IPS-20b (cell line): ENCODE measurements at regions not wholly inside any gene's neighbourhood (a gene's known extent, or its start where the extent isn't known, plus 50 kb on each side); places are given as distances from the start of the nearest gene placed in this dataset.

Experiments
- H3K27ac ChIP-seq: one replicate; pipeline ENCODE4 v1.5.1; 2013; ENCODE audit warnings: low read length
- H3K27me3 ChIP-seq: 2 replicates; pipeline ENCODE4 v1.6.1; 2013; ENCODE audit warnings: mild to moderate bottlenecking, low read length, inconsistent platforms; ENCODE audit not compliant: insufficient read depth
- H3K36me3 ChIP-seq: 2 replicates; pipeline ENCODE4 v1.6.1; 2013; ENCODE audit warnings: low read depth, mild to moderate bottlenecking, inconsistent platforms, low read length, moderate library complexity; ENCODE audit not compliant: insufficient read depth
- H3K4me1 ChIP-seq: 2 replicates; pipeline ENCODE4 v1.6.1; 2013; ENCODE audit warnings: mild to moderate bottlenecking, control low read depth, inconsistent platforms, low read length, moderate library complexity; ENCODE audit not compliant: insufficient read depth
- H3K4me3 ChIP-seq: 2 replicates; pipeline ENCODE4 v1.5.1; 2013; ENCODE audit warnings: mild to moderate bottlenecking, low read length, inconsistent platforms
- H3K9ac ChIP-seq: 2 replicates; pipeline ENCODE4 v1.6.1; 2013; ENCODE audit warnings: low read depth, mild to moderate bottlenecking, inconsistent platforms, low read length, moderate library complexity
- H3K9me3 ChIP-seq: 2 replicates; pipeline ENCODE4 v1.6.1; 2013; ENCODE audit warnings: mild to moderate bottlenecking, low read depth, low read length, inconsistent platforms; ENCODE audit not compliant: insufficient read depth

DNA sequence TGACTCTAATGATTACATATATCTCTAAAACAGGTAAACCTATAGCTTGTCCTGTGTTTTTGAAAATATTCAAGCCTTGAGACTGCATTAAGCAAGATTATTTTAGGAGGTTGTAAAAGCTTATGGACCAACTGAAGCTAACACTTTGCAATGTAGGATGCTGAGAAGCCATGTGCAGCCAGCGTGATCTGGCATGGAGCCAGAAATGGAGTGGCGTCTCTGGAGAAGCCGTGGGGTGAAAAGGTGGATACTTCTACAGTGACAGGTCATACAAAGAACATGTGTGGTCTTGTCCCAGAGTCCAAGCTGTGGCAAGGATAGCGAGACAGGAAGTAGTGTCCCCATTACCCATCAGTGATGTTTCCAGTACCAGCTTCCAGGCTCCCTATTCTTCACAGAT is 100.8 kb upstream of the CD180 start:
- Histone ChIP-seq H3K27ac (no peak overlapping the region), H3K9ac (no peak overlapping the region), H3K4me1 (no peaks in the 10 kb centered on the region), H3K36me3 (no peaks in the 10 kb centered on the region), H3K27me3 (no peaks in the 10 kb centered on the region), H3K9me3 (no peaks in the 10 kb centered on the region), H3K4me3 (no peak overlapping the region)

DNA sequence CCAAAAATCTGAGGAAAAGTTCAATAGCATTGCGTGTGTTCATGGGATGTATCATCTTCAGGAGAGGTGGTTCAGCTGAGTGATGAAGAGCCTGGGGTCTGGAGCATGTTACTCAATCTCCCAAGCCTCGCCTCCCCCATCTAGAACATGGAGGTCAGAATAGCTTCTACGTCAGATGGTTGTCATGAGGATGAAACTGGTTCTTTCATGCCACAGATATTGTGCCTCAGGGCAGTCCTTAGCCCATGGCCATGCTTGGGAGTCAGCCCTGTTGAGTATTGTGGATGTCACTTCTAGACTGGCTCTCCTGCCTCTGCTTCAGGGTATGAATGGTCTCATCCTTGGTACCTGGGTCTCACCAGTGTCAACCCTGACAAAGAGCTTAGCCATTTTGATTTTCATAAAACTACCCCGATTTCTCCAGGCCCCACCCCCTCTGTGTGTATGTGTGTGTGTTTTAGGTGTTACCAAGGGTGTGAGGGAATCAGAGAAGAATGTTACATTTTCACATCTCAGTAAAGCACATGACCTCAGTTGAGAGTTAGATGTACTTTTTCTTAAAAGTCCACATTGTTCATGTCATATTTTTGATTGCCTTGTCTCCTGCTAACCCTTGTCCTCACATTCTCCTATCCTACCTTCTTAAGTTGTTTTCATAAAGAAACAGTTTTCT is 97.8 kb upstream of the CD180 start:
- H3K27ac ChIP-seq = no peak overlapping the region
- H3K4me3 ChIP-seq = no peak overlapping the region
- H3K4me1 ChIP-seq = no peaks in the 10 kb centered on the region
- H3K27me3 ChIP-seq = no peaks in the 10 kb centered on the region
- no peaks in the 10 kb centered on the region for H3K9me3 ChIP-seq
- H3K36me3 ChIP-seq = no peaks in the 10 kb centered on the region
- no peak overlapping the region for H3K9ac ChIP-seq

DNA sequence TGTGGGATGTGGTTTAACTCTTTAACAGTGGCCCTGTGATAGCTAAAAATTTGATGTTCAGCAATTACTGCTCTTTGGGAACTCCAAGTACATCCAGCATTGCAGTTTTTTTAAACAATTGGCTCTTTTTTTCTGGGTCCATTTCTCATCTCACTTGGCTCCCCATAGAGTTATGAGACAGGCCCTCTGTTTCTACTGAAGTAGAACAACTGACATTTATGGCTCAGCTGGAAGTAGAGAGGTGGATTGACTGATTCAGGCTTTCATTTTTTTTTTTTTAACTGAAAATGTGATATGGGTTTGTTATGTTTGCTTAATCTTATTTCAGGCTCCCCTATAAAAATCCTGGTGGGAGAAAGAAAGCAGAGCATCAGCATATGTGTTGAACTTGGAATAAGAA is 96.6 kb upstream of the CD180 start:
- Histone ChIP-seq H3K27ac (no peak overlapping the region), H3K4me3 (no peak overlapping the region), H3K36me3 (no peaks in the 10 kb centered on the region), H3K9me3 (no peaks in the 10 kb centered on the region), H3K27me3 (no peaks in the 10 kb centered on the region), H3K9ac (no peak overlapping the region), H3K4me1 (no peaks in the 10 kb centered on the region)

DNA sequence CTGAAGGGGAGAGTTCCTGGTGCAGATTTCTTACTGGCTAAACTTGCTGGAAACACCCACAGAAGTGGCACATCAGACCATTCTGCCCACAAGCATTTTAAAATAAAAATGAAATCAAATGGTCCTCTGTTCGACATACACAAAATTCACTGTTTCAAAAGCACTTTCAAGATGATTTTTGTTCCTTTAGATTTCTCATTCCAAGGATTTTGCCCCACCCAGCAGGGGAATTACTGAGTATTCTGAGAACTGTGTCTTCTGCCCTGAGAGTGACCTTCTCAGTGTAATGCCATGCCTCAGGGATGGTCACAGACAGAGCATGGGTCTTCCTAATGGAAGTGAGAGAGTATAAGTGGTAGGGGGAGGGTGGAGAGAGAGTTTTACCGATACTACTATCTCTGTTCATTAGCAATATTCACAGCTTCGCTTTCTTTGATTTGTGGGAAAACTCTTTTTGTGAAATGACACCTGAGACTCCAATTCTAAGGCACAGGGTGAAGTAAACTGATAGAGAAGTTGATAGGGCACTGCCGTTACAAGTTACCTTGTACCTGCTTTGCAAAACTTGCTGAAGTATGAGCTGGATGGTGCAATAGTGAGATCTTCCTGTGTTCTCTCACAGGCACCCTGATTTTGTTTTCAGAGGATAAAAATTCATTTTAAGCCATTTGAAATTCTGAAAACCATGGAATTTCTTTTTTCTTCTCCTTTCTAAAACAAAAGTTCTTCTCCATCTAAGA is 95.8 kb upstream of the CD180 start:
- H3K36me3 ChIP-seq = no peaks in the 10 kb centered on the region
- no peaks in the 10 kb centered on the region for H3K27me3 ChIP-seq
- H3K4me3 ChIP-seq = no peak overlapping the region
- H3K4me1 ChIP-seq = no peaks in the 10 kb centered on the region
- H3K9ac ChIP-seq = no peak overlapping the region
- no peak overlapping the region for H3K27ac ChIP-seq
- no peaks in the 10 kb centered on the region for H3K9me3 ChIP-seq

DNA sequence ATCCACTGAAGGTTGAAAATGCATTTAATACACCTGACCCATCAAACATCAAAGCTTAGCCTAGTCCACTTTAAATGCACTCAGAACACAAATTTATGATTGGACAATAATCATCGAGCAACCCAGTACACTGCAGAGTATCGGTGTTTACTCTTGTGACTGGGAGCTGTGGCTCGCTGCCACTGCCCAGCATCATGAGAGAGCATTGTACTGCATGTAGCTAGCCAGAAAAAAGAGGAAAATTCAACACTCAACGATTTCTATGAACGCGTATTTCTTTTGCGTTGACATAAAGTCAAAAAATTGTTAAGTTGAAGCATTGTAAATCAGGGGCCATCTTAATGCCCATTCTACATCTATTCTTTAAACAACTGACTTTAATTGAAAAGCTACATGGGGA is 95.1 kb upstream of the CD180 start:
- Histone ChIP-seq H3K4me1 (no peaks in the 10 kb centered on the region), H3K9ac (no peak overlapping the region), H3K27ac (no peak overlapping the region), H3K36me3 (no peaks in the 10 kb centered on the region), H3K9me3 (no peaks in the 10 kb centered on the region), H3K4me3 (no peak overlapping the region), H3K27me3 (no peaks in the 10 kb centered on the region)

DNA sequence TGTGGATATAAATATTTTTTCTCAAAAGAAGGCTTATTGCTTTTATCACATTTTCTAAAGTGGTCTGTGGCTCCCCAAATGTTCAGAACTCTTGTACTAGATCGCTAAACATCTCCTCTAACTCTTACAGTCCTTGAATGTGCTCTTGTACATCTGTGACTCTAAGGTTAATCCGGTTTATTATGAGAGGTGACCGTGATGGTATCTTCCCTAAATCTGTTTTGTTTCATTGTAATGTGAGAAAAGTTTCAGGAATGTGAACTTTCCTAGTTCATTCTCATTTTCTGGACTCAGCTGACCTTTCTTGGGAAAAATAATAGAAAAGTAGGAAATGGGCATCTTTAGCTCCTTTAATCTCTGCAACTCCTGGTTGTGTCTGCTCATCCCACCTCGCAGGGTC is 94.5 kb upstream of the CD180 start:
- H3K27ac ChIP-seq = no peak overlapping the region
- H3K36me3 ChIP-seq = no peaks in the 10 kb centered on the region
- no peak overlapping the region for H3K4me3 ChIP-seq
- no peaks in the 10 kb centered on the region for H3K27me3 ChIP-seq
- H3K9ac ChIP-seq = no peak overlapping the region
- H3K4me1 ChIP-seq = no peaks in the 10 kb centered on the region
- H3K9me3 ChIP-seq = no peaks in the 10 kb centered on the region

DNA sequence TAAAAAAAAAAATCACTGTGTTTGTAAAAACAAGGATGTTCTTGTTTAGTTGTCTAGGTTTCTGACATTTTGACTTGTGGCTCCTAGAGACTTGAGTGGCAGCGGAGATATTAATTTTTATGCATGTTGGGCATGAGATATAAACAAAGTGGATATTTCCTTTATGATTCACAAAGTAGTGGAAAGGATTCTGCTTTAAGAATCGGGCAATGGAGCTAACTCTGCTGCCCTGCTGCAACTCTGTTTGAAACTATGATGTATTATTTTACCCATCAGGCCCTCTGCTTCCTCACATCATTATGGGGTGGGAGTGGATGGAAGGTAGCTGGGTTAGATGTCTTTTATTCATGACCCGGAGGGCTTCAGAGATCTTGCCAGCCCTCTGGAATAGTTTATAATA is 94.1 kb upstream of the CD180 start:
- H3K4me1 ChIP-seq = no peaks in the 10 kb centered on the region
- no peak overlapping the region for H3K27ac ChIP-seq
- H3K36me3 ChIP-seq = no peaks in the 10 kb centered on the region
- H3K27me3 ChIP-seq = no peaks in the 10 kb centered on the region
- H3K9ac ChIP-seq = no peak overlapping the region
- no peak overlapping the region for H3K4me3 ChIP-seq
- H3K9me3 ChIP-seq = no peaks in the 10 kb centered on the region

DNA sequence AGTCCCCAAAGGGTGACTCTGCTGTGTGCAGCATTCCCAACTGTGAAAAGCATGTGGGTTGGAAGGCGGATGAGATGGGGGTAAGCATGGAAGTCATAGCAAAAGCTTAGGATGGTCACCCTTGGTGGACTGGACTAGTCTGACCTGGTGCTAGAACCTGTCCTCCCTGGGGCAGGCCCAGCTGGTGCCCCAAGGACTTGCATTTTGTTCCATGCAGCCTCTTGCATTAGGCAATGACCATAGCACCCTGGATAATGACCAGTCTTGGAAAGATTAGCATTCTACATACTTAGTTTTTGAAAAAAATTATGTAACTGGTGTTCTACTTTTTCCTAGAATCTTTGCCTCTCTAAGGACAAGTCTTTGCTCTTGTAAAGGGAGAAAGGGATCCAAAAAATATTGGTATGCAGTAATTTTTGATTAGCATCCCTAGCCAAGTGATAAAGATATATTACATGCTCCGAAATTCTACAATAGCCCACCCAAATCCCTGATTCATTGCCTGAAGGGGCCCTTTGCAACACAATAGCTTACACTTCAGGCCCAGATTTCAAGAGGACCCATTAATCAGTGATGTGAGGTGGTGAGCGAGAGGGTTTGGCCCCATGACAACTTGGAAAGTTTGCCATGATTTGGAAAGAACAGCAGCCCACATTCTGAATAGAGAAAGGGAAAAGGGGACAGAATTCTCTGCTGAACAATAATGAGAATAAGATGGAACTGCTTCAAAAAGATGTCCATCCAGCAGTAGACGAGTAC is 93.3 kb upstream of the CD180 start:
- Histone ChIP-seq H3K4me1 (no peaks in the 10 kb centered on the region), H3K9me3 (no peaks in the 10 kb centered on the region), H3K9ac (no peak overlapping the region), H3K27ac (no peak overlapping the region), H3K4me3 (no peak overlapping the region), H3K36me3 (no peaks in the 10 kb centered on the region), H3K27me3 (no peaks in the 10 kb centered on the region)

DNA sequence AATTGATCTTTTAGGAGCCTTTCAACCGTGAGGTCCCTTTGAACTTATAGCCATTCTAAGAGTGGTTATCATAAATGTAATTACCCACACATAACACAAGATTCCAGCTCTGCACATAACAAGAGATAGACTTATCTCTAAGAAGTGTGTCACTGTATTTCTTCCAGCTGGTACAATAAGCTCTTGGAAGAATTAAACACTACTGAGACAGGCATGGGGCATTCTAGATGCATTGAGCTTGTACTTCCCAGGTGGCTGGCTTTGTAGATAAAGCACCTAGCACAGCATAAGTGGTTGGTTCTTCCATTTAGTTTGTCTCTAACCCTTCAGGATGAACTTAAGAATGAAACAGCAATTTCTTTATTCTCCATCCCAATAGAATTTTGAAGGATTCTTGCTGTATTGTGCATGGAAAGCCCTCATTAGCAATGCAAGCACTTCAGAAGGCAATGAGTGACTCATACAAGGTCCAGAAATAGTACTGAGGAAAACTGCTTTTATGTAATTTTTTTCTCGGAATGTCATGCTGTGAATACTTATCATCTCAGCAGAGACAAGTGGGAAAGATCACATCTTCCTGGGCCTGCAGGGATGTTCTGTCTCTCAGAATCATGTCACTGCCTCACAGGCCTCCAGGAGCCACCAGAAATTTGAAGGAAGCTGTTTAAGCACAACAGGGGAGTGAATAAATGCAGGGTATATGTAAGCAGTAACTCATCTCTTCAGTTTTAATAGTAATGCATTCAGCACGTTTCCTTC is 91.1 kb upstream of the CD180 start:
- no peaks in the 10 kb centered on the region for H3K27me3 ChIP-seq
- H3K9ac ChIP-seq = no peak overlapping the region
- no peak overlapping the region for H3K27ac ChIP-seq
- H3K4me1 ChIP-seq = no peaks in the 10 kb centered on the region
- no peaks in the 10 kb centered on the region for H3K36me3 ChIP-seq
- H3K4me3 ChIP-seq = no peak overlapping the region
- no peaks in the 10 kb centered on the region for H3K9me3 ChIP-seq

DNA sequence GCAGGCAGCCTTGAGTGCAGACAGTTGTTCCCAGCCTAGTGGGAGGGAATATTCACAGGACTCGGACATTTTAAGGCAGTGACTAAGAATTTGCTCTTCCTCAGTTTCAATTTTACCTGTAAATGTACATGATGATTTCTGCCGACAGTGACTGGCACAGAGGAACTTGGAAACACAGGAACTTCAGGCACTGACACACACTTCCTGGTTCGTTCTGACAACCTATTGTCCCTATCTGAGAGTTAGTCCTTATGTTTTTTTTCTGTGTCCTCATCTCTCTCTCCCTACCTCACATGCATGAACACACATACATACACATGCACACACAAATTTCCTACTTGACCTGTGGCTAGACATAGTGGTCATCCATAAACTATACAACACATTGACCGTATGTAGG is 89.4 kb upstream of the CD180 start:
- Histone ChIP-seq H3K4me3 (no peak overlapping the region), H3K36me3 (no peaks in the 10 kb centered on the region), H3K27me3 (no peaks in the 10 kb centered on the region), H3K9me3 (no peaks in the 10 kb centered on the region), H3K4me1 (no peaks in the 10 kb centered on the region), H3K9ac (no peak overlapping the region), H3K27ac (no peak overlapping the region)

DNA sequence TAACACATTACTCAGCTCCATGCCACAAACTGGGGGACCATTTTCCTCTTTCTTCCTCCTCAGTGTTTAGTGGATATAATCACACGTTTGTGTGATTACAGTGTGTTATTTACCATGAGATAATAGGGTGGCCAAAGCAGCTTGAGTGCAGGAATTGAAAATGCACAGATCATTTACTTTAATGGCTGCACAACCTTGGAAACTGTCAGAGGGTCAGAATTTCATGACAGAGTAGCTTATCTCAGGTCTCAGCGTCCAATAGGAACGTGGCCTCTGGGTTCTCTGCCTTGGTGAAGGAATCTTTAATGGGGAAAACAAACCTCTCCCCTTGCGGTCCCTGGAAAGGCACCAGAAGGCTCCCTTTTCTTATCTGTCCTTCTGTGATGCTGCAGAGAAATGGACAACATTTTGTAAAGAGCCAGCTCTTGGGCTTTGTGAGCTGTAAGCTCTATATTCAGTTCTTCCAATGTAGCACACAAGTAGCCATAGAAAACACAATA is 87.4 kb upstream of the CD180 start:
- H3K36me3 ChIP-seq = no peaks in the 10 kb centered on the region
- H3K9me3 ChIP-seq = peaks cover 10% of the 10 kb centered on the region; the same call in 1 of the 2 replicates
- H3K4me3 ChIP-seq = no peak overlapping the region
- H3K27ac ChIP-seq = no peak overlapping the region
- no peak overlapping the region for H3K9ac ChIP-seq
- no peaks in the 10 kb centered on the region for H3K27me3 ChIP-seq
- H3K4me1 ChIP-seq = no peaks in the 10 kb centered on the region
